ENCODE measurements at regions not wholly inside any gene's neighbourhood (a gene's known extent, or its start where the extent isn't known, plus 50 kb on each side); places are given as distances from the start of the nearest gene placed in this dataset.

- TF ChIP-seq CTCF (IDR thresholded peaks at IDR 0.05; ENCODE audit: insufficient read depth, low read depth, low read length) (no peak), EZH2 (IDR thresholded peaks at IDR 0.05; ENCODE audit: insufficient read depth, low read length) (no peak)
Observed at GRCh38 chr3:31409389-31409788, 123.3 kb upstream of the STT3B start.
